OCI-M2 (cell line): ENCODE measurements at regions not wholly inside any gene's neighbourhood (a gene's known extent, or its start where the extent isn't known, plus 50 kb on each side); places are given as distances from the start of the nearest gene placed in this dataset.
"Not testable (repeated sequence)": the region's sequence is repeated elsewhere in the genome, so short reads cannot be mapped to it uniquely, and the experiment has no call there.

Experiments used
- DNase-seq: peaks from one replicate; lab custom pipeline; 2025; ENCODE audit not compliant: unreplicated experiment; lab: John Stamatoyannopoulos, UW

DNA sequence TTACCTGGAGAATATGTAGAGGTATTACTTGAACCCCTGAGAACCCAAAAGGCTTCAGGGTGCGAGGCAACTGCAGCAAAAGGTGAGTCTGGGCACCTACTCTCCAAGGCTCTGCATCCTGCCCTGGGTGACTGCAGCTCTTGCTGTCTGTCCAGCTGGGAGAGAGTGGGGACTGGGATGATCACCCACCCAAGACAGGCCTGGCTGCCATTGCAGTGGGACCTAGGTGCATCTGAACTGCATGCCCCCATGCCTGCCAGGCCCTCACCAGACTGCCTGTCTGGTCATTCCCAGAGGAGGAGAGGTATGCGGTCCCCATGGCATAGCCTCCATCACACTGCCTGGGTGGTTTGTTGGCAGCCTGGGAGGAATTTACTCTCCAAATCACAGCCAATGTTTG is 563.9 kb downstream of the TFAP2A start:
- no peak for DNase-seq

DNA sequence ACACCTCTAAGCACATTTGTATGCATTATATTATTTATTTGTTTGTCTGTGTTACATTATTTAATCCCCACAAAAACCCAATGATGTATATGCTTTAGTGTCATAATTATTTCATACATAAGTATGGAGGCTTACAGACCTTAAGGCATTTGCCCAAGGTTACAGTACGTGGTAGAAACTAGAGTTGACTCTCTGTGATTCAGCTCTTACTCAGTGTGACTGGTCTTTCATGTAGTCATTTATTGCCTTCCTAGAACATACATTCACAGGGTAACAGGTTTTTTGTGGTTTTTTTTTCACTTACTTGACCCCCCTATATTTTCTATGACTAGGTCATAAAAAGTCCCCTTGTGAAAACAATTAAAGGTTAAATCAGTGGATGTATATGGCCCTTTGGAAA is 566.8 kb downstream of the TFAP2A start:
- no peak for DNase-seq

GRCh38 chr6:9841886-9842725 is 572.8 kb downstream of the TFAP2A start:
- no peak for DNase-seq

DNA sequence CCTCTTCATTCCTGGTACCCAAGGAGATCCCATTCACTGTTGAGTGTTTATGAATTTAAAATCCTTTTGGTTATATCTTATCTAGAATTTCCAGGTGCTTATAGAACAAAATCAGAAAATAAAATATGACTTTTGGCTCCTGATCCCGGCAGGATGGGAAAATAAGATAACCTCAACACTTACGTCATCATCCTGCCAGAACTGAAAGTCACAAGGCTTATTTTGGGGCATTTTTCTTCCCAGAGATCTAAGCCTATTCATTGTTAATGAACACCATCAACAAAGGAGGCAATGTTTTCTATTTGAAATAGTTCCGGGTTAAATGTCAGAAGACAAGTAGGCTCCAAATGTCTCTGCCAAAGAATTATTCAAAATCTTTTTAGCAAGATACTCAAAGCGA is 580.6 kb downstream of the TFAP2A start:
- DNase-seq = no peak

- DNase-seq = no peak
Measured at GRCh38 chr6:9831783-9832182, 583.1 kb downstream of the TFAP2A start.

GRCh38 chr6:9830808-9831207 is 584.1 kb downstream of the TFAP2A start:
- no peak for DNase-seq

- no peak for DNase-seq
Measured at GRCh38 chr6:9825526-9825925, 589.3 kb downstream of the TFAP2A start.

DNA sequence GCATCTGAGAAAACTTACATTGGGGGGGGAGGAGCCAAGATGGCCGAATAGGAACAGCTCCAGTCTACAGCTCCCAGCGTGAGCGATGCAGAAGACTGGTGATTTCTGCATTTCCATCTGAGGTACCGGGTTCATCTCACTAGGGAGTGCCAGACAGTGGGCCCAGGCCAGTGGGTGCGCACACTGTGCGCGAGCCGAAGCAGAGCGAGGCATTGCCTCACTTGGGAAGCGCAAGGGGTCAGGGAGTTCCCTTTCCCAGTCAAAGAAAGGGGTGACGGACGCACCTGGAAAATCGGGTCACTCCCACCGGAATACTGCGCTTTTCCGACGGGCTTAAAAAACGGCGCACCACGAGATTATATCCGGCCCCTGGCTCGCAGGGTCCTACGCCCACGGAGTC is 604.1 kb downstream of the TFAP2A start:
- not testable (repeated sequence) for DNase-seq

DNA sequence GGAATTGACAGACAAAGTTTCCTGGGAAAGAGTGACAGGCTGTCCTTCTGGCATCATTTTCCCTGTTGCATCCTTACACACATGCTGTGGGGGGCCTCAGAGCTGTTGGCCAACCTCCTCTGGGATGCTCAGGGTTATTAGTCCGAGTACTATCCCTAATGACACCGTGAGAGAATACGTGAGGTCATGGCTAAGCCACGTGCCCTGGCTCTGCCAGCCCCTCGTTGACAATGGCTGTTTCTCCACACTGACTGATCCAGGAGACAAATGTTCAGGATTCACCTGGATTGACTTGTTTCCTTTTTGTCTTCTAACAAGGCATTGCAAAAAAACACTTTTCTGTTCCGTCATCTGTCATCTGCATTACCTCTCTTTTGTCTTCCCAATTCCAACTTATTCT is 604.6 kb downstream of the TFAP2A start:
- no peak for DNase-seq

DNA sequence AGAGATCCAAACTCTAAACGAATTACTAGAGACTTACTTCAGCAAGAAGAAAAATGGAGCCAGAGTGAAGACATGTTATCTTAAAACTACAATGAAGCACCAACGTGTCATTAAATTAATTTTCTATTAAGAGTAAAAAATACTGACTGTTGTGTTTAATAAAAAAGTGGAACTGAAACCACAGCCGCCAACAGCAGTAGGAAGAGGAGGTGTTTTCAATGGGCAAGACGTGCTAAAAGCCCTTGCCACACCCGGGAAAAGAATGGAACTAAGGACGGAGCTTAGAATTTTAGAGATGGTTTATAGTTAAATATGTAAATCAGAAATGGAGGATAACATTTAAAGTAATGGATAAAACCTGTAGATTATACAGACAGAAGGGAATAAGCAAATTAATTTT is 608.7 kb downstream of the TFAP2A start:
- no peak for DNase-seq

- no peak for DNase-seq
Measured at GRCh38 chr6:9801249-9801754, 613.6 kb downstream of the TFAP2A start.

DNA sequence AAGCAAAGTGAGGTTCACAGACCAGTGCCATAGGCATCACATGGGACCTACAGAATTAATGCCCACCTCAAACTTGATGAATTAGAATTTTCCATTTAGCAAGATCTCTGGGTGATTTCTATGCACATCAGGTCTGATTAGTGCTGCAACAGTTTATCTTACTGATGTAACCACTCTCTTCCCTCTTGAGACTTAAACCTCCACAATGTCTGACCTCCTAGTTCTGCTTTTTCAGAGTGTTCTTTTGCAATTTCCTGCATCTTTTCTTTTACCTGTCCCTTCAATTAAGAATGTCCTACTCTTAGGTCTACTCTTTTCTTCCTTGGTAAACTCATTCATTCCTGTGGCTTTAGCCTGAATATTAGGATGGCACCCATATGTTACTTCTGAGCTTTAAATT is 615.3 kb downstream of the TFAP2A start:
- no peak for DNase-seq

- no peak for DNase-seq
Measured at GRCh38 chr6:9796827-9797226, 618.0 kb downstream of the TFAP2A start.

GRCh38 chr6:9795880-9796279 is 619.0 kb downstream of the TFAP2A start:
- DNase-seq = no peak

GRCh38 chr6:9789201-9789600 is 625.7 kb downstream of the TFAP2A start:
- no peak for DNase-seq

DNA sequence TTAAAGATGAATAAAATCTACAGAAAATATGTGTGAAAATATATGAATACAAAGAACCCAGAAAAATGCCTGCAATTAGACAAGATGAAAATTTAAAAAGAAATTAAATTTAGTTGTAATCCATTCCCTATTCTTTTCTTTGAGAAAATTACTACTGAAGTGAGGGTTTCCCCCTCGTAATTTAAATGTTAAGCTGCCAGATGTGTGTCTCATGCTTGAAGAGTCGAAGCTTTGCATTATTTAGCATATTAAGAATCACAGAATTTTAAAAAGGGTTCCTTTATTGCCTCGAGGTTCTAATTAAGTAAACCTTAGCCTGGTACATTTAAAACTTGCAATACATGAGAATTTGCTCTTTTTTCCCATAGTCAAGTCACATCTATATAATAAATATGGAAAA is 630.1 kb downstream of the TFAP2A start:
- DNase-seq = no peak

- no peak for DNase-seq
Measured at GRCh38 chr6:9783567-9783966, 631.3 kb downstream of the TFAP2A start.

GRCh38 chr6:9766240-9766915 is 648.5 kb downstream of the TFAP2A start:
- DNase-seq = no peak

DNA sequence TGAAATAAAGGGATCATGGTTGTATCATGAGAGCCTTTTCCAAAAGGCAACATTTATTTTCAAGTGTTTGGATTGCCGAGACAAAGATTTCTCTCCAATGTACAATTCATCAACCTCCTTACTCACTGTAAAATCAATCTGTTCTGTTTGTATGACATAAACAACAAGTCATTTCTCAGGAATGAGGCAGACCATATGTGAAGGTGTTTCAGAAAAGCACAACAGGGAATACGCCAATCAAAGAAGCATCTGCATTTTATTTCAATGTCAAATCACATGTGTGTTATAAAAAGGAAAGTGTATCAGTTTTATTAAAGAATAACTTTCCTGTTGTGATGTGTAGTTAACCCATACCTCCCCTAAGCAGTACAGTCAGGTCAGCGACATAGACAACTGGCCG is 653.7 kb downstream of the TFAP2A start:
- no peak for DNase-seq

- no peak for DNase-seq
Measured at GRCh38 chr6:9754515-9754914, 660.4 kb downstream of the TFAP2A start.

- no peak for DNase-seq
Measured at GRCh38 chr6:9745966-9746365, 668.9 kb downstream of the TFAP2A start.

DNA sequence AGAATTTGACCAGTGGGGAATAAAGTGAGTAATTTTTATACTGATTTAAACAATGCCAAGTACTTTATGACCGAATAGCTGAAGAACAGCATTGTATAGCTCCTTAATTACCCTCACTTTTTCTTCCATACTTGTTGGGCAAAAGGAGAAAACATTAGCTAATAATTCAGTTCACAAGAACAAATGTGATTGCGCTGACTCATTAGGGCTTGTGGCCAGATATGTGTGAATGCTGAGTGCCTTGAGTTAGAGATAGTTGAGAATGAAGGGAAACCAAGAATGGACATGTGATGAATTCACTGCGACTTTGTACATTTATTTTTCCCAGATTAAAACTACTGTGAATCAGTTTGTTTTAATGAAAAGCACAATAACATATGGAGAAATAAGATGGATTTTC is 669.4 kb downstream of the TFAP2A start:
- no peak for DNase-seq
